ENCODE measurements at regions not wholly inside any gene's neighbourhood (a gene's known extent, or its start where the extent isn't known, plus 50 kb on each side); places are given as distances from the start of the nearest gene placed in this dataset.

- TF ChIP-seq CTCF (IDR thresholded peaks at IDR 0.05; ENCODE audit: extremely low read depth in 1 of 2, insufficient read depth in 1 of 2, low read depth in 1 of 2, low read length in 2 of 2) (no peak), EZH2 (IDR thresholded peaks at IDR 0.05; ENCODE audit: borderline replicate concordance, low read depth, low read length, severe bottlenecking) (no peak), MAX (IDR thresholded peaks at IDR 0.05; ENCODE audit: insufficient read depth, insufficient read length) (no peak)
Measured at GRCh38 chr5:10858307-10858706, 97.3 kb upstream of the DAP start.

Data from endothelial cell of umbilical vein (primary cell).